ENCODE measurements at regions not wholly inside any gene's neighbourhood (a gene's known extent, or its start where the extent isn't known, plus 50 kb on each side); places are given as distances from the start of the nearest gene placed in this dataset.

DNA sequence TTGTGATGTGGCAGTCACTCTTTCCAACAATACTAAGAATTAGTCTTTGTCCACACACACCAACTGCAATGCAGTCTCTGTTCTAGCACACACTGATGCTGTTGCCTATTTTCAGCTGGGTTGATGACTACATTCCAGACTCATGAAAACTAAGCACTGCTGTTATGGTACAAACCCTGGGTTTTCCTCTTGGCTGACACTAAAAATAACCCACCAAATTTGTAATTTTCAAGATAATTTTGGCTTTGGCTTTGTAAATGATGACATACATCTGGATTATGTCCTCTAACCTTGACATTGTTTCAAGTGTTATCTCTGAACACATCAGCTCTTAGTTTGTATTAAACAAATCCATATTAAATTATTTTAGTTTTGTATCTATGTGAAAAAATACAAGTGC lies 444.8 kb downstream of the PTPRC start (continued):
- no peak for TF ChIP-seq ZNF18 (CRISPR knock-in tag; IDR thresholded peaks at IDR 0.05; ENCODE audit: insufficient replicate concordance)

GRCh38 chr1:199084293-199084692 lies 445.5 kb downstream of the PTPRC start:
- Histone ChIP-seq H2AFZ (ENCODE audit: low read length) (no peak overlapping the region), H3K4me2 (ENCODE audit: low read depth, low read length) (no peak overlapping the region), H3K79me2 (ENCODE audit: insufficient read depth, low read length) (no peaks in the 10 kb centered on the region), H3K27me3 (ENCODE audit: control insufficient read depth in 1 of 2, insufficient read depth in 2 of 2, low read length in 2 of 2) (no peaks in the 10 kb centered on the region; a peak in 1 of 5 replicates), H3K4me3 (replicated peaks in 1 of 3; ENCODE audit: insufficient read depth in 1 of 3, low read depth in 2 of 3, low read length in 3 of 3) (no peak overlapping the region), H4K20me1 (ENCODE audit: insufficient read depth, low read length) (no peaks in the 10 kb centered on the region), H3K4me1 (ENCODE audit: insufficient read depth, low read length) (no peaks in the 10 kb centered on the region), H3K9ac (ENCODE audit: insufficient read depth, low read depth, low read length) (no peak overlapping the region), H3K9me3 (ENCODE audit: low read length) (no peaks in the 10 kb centered on the region), H3K27ac (ENCODE audit: extremely low read length, insufficient read depth, low read length) (no peak overlapping the region), H3K36me3 (replicated peaks in 1 of 2; ENCODE audit: control insufficient read depth in 1 of 2, insufficient read depth in 2 of 2, low read length in 2 of 2) (no peaks in the 10 kb centered on the region)
- DNase-seq (ENCODE audit: low spot score) (no peak), ATAC-seq (no peak), FAIRE-seq (no peak)
- WGBS (ENCODE audit: low lambda C conversion rate) = 0% methylated on average over 1 of the region's 1 CpG
- TF ChIP-seq ZNF670 (CRISPR knock-in tag; IDR thresholded peaks at IDR 0.05; ENCODE audit: borderline replicate concordance) = no peak
- TF ChIP-seq ZNF121 (CRISPR knock-in tag; IDR thresholded peaks at IDR 0.05) = no peak
- no peak for TF ChIP-seq CREB1 (IDR thresholded peaks at IDR 0.05)
- no peak for TF ChIP-seq CREB1 (CRISPR knock-in tag; IDR thresholded peaks at IDR 0.05)
- TF ChIP-seq ZNF383 (CRISPR knock-in tag; IDR thresholded peaks at IDR 0.05; ENCODE audit: borderline replicate concordance) = no peak
- TF ChIP-seq, protein P1, sequence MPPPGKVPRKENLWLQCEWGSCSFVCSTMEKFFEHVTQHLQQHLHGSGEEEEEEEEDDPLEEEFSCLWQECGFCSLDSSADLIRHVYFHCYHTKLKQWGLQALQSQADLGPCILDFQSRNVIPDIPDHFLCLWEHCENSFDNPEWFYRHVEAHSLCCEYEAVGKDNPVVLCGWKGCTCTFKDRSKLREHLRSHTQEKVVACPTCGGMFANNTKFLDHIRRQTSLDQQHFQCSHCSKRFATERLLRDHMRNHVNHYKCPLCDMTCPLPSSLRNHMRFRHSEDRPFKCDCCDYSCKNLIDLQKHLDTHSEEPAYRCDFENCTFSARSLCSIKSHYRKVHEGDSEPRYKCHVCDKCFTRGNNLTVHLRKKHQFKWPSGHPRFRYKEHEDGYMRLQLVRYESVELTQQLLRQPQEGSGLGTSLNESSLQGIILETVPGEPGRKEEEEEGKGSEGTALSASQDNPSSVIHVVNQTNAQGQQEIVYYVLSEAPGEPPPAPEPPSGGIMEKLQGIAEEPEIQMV (CRISPR knock-in tag; IDR thresholded peaks at IDR 0.05; ENCODE audit: low read depth) = no peak
- no peak for TF ChIP-seq TRIM24 (CRISPR knock-in tag; IDR thresholded peaks at IDR 0.05)
- no peak for TF ChIP-seq ARID5B (CRISPR knock-in tag; IDR thresholded peaks at IDR 0.05)
- no peak for TF ChIP-seq SNAPC5 (CRISPR knock-in tag; IDR thresholded peaks at IDR 0.05; ENCODE audit: borderline replicate concordance)
- no peak for TF ChIP-seq NFYC (CRISPR knock-in tag; IDR thresholded peaks at IDR 0.05)
- no peak for TF ChIP-seq HNF4G (IDR thresholded peaks at IDR 0.05; ENCODE audit: borderline replicate concordance, low read depth, low read length)
- no peak for TF ChIP-seq HNF4G (CRISPR knock-in tag; IDR thresholded peaks at IDR 0.05; ENCODE audit: borderline replicate concordance, low read depth)
- no peak for TF ChIP-seq ZNF232 (CRISPR knock-in tag; IDR thresholded peaks at IDR 0.05; ENCODE audit: borderline replicate concordance)
- TF ChIP-seq HMG20B (CRISPR knock-in tag; conservative IDR thresholded peaks at IDR 0.05) = no peak
- TF ChIP-seq, protein P2, sequence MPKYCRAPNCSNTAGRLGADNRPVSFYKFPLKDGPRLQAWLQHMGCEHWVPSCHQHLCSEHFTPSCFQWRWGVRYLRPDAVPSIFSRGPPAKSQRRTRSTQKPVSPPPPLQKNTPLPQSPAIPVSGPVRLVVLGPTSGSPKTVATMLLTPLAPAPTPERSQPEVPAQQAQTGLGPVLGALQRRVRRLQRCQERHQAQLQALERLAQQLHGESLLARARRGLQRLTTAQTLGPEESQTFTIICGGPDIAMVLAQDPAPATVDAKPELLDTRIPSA (CRISPR knock-in tag; IDR thresholded peaks at IDR 0.05; ENCODE audit: borderline replicate concordance) = no peak
- intact Hi-C loops (cut with micrococcal nuclease; ENCODE audit: unreplicated experiment) (no loop called here), in situ Hi-C loops (cut with HindIII; ENCODE audit: extremely low pct_ligation_motif_present, low pct_unique_long_range_greater_than_20kb) (no loop called here)
- ChIA-PET CTCF (ENCODE audit: low intra/inter-chr PET ratio, low total read pairs) (no interaction called here), POLR2A (no interaction called here)
- no TSS peak for BruUV-seq (replicated peaks)
